ENCODE measurements at regions not wholly inside any gene's neighbourhood (a gene's known extent, or its start where the extent isn't known, plus 50 kb on each side); places are given as distances from the start of the nearest gene placed in this dataset.

GRCh38 chr4:33272722-33273121, 2552.6 kb downstream of the PCDH7 start:
- intact Hi-C loops (cut with micrococcal nuclease), result no loop called here
- Histone ChIP-seq H3K9me3 (ENCODE audit: control insufficient read depth, insufficient read depth, low read length) (no peaks in the 10 kb centered on the region), H3K27ac (ENCODE audit: low read length) (no peak overlapping the region), H3K36me3 (ENCODE audit: control insufficient read depth, insufficient read depth, low read length) (no peaks in the 10 kb centered on the region), H3K4me1 (ENCODE audit: control insufficient read depth, insufficient read depth, low read length) (no peaks in the 10 kb centered on the region), H3K27me3 (ENCODE audit: control insufficient read depth, insufficient read depth, low read length) (no peaks in the 10 kb centered on the region), H3K4me3 (ENCODE audit: low read length) (no peak overlapping the region)
- Mint-ChIP-seq H3K9me3 (peaks cover 4 to 14% of the 10 kb centered on the region in 2 donors), H3K27ac (no peak overlapping the region), H3K27me3 (ENCODE audit: low read depth in 2 of 2) (no peaks in the 10 kb centered on the region), H3K4me3 (no peak overlapping the region), H3K36me3 (no peaks in the 10 kb centered on the region), H3K4me1 (no peaks in the 10 kb centered on the region)
- ATAC-seq (no peak), DNase-seq (no peak)
- no CpG with 5 or more reads among the region's 1 CpG for WGBS (ENCODE audit: insufficient coverage)
- no peak for TF ChIP-seq CTCF (IDR thresholded peaks at IDR 0.05)

DNA sequence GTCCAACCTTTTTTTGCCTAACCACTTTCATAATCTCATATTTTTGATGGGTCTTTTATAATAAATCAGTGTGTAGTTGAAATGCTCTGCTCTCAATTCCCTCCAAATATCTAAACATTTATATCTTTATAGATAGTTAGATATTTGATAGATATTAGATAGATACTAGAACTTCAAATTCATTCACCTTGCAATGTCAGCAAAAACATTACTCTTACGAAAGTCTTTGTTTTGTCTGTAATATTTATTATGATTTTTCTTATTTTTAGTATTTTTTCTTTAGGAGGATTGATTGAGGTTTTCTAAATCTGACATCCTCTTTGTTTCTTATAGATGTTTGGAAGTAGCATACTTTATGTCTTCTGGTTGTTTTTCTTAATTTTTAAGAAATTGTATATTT, 2563.6 kb downstream of the PCDH7 start:
- Mint-ChIP-seq H3K4me3 (no peak overlapping the region), H3K27me3 (ENCODE audit: low read depth in 2 of 2) (no peaks in the 10 kb centered on the region), H3K27ac (no peak overlapping the region), H3K4me1 (no peaks in the 10 kb centered on the region), H3K9me3 (peaks cover 12 to 18% of the 10 kb centered on the region in 2 donors), H3K36me3 (peaks cover 8% of the 10 kb centered on the region)
- WGBS (ENCODE audit: insufficient coverage), result no CpG with 5 or more reads among the region's 1 CpG
- DNase-seq (no peak), ATAC-seq (no peak)
- no peaks in the 10 kb centered on the region for H3K9me3 ChIP-seq (ENCODE audit: control insufficient read depth, insufficient read depth, low read length)
- no peak for TF ChIP-seq CTCF (IDR thresholded peaks at IDR 0.05)
- no peaks in the 10 kb centered on the region for H3K4me1 ChIP-seq (ENCODE audit: control insufficient read depth, insufficient read depth, low read length)
- no peak overlapping the region for H3K27ac ChIP-seq (ENCODE audit: low read length)
- H3K27me3 ChIP-seq (ENCODE audit: control insufficient read depth, insufficient read depth, low read length), result no peaks in the 10 kb centered on the region
- intact Hi-C loops (cut with micrococcal nuclease), result no loop called here
- H3K36me3 ChIP-seq (ENCODE audit: control insufficient read depth, insufficient read depth, low read length), result no peaks in the 10 kb centered on the region
- no peak overlapping the region for H3K4me3 ChIP-seq (ENCODE audit: low read length)

DNA sequence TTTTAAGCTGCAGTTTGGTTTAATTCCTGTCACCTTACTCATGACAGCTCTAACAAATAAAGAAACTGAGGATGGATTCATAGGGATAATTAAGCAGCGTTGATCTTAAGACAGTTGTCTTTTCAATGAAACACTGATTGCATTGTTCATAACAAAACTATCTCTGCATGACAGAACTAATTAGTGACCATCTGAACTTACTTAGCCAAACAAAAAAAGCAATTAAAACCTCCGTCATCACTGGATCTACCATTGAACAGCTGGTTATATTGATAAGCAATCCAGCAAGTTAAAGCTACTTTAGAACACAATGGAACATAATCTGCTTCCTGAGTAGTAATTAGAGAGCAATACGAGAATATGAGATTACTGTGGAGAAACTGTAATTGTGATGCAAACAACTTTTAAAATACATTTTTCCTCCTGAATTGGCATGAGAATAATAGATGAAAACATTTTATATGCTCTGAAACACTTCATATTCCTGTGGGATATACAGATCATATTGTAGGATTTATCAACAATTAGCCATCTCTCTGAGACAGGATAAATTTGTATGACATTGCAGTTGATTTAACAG, 2576.8 kb downstream of the PCDH7 start:
- Histone ChIP-seq H3K9me3 (ENCODE audit: control insufficient read depth, insufficient read depth, low read length) (peaks cover 3% of the 10 kb centered on the region), H3K36me3 (ENCODE audit: control insufficient read depth, insufficient read depth, low read length) (no peaks in the 10 kb centered on the region), H3K4me3 (ENCODE audit: low read length) (no peak overlapping the region), H3K27ac (ENCODE audit: low read length) (no peak overlapping the region), H3K27me3 (ENCODE audit: control insufficient read depth, insufficient read depth, low read length) (no peaks in the 10 kb centered on the region), H3K4me1 (ENCODE audit: control insufficient read depth, insufficient read depth, low read length) (no peaks in the 10 kb centered on the region)
- no peaks in the 10 kb centered on the region for H3K4me1 Mint-ChIP-seq
- no peaks in the 10 kb centered on the region for H3K36me3 Mint-ChIP-seq
- H3K9me3 Mint-ChIP-seq, result peaks cover 12 to 24% of the 10 kb centered on the region in 2 donors
- intact Hi-C loops (cut with micrococcal nuclease), result no loop called here
- TF ChIP-seq CTCF (IDR thresholded peaks at IDR 0.05), result no peak
- DNase-seq (no peak), ATAC-seq (no peak)
- no peaks in the 10 kb centered on the region for H3K27me3 Mint-ChIP-seq (ENCODE audit: low read depth in 2 of 2)
- no peak overlapping the region for H3K27ac Mint-ChIP-seq
- 64% methylated on average over 2 of the region's 3 CpGs for WGBS (ENCODE audit: insufficient coverage)
- H3K4me3 Mint-ChIP-seq, result no peak overlapping the region

DNA sequence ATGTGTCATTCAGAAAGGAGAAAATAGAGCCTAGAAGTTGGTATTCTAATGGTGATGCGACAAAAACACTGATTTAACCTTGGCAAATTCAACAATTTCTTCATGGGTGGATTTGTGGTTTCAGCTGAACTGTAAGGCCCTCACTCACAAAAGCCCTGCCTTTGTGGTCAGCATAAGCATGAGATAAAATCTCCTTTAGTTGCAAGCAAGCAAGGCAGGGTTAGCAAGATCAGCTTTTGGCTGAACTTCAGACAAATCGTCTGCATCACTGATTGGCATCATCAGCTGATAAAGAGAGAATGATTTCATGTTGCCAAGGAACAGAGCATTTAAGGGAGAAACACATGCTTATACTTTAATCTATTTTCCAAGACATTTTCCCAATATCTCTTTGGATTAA, 2582.2 kb downstream of the PCDH7 start:
- Mint-ChIP-seq H3K9me3 (peaks cover 13 to 32% of the 10 kb centered on the region in 2 donors), H3K27me3 (ENCODE audit: low read depth in 2 of 2) (no peaks in the 10 kb centered on the region), H3K4me1 (no peaks in the 10 kb centered on the region), H3K4me3 (no peak overlapping the region), H3K27ac (no peak overlapping the region), H3K36me3 (no peaks in the 10 kb centered on the region)
- ATAC-seq (no peak), DNase-seq (no peak)
- no peak for TF ChIP-seq CTCF (IDR thresholded peaks at IDR 0.05)
- H3K36me3 ChIP-seq (ENCODE audit: control insufficient read depth, insufficient read depth, low read length), result no peaks in the 10 kb centered on the region
- H3K4me1 ChIP-seq (ENCODE audit: control insufficient read depth, insufficient read depth, low read length), result no peaks in the 10 kb centered on the region
- no peak overlapping the region for H3K27ac ChIP-seq (ENCODE audit: low read length)
- intact Hi-C loops (cut with micrococcal nuclease), result no loop called here
- no peaks in the 10 kb centered on the region for H3K27me3 ChIP-seq (ENCODE audit: control insufficient read depth, insufficient read depth, low read length)
- H3K4me3 ChIP-seq (ENCODE audit: low read length), result no peak overlapping the region
- peaks cover 14% of the 10 kb centered on the region for H3K9me3 ChIP-seq (ENCODE audit: control insufficient read depth, insufficient read depth, low read length)
- 20% methylated on average over 2 of the region's 2 CpGs for WGBS (ENCODE audit: insufficient coverage)

Data from natural killer cell (primary cell).